ENCODE measurements at regions not wholly inside any gene's neighbourhood (a gene's known extent, or its start where the extent isn't known, plus 50 kb on each side); places are given as distances from the start of the nearest gene placed in this dataset.
"Not testable (repeated sequence)": the region's sequence is repeated elsewhere in the genome, so short reads cannot be mapped to it uniquely, and the experiment has no call there.

- no peak for DNase-seq
Observed at GRCh38 chr9:31839273-31839672, 545.2 kb upstream of the ACO1 start.

- DNase-seq = no peak
Observed at GRCh38 chr9:31840702-31841101, 543.7 kb upstream of the ACO1 start.

DNA sequence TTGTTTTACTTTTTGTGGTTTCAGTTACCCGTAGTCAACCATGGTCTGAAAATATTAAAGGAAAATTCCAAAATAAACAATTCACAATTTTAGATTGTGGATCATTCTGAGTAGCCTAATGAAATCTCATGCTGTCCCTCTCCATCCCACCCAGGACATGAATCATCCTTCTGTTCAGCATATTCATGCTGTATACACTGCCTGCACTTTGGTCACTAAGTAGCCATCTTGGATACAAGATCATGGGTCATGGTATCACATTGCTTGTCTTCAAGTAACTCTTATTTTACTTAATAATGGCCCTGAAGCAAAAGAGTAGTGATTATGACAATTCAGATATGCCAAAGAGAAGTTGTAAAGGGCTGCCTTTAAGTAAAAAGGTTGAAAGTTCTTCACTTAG lies 536.5 kb upstream of the ACO1 start:
- DNase-seq = no peak

GRCh38 chr9:31848505-31849285 lies 535.7 kb upstream of the ACO1 start:
- DNase-seq = no peak

DNA sequence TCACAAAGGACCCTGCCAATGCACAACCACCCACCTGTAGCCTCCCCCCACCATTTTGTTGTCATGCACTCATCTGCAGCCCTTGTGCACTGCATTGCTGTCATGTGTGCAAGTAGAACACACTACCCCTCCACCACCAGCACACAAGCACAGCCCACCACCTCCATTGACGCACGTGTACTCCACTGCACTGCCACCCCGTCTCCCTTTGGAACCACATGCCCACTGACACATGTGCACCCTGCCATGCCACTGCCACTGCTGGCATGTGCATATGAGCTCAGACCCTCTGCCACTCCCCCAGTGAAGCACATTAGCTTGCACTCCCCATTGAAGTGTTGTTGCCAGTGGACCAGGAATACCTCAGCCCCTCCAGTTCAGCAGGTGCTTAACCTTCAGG lies 530.3 kb upstream of the ACO1 start:
- no peak for DNase-seq

- no peak for DNase-seq
Observed at GRCh38 chr9:31868830-31869229, 515.6 kb upstream of the ACO1 start.

DNA sequence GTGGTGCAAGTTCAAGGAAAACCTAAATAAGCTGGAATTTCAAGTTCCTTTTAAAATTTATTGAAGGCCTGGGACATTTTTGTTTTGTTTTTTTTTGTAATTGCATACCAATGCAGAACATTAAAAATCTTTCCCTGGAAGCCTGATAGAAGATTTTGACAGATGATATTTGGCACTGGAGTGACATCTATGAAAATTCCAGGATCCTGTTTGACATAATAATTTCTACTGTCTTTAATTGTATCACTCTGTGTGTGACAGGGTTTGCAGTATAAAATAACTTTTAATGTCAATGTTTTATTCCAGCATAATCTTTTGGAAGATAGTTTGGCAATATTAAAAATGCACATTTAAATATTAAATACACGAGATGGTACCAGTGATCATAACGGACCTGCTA lies 514.2 kb upstream of the ACO1 start:
- no peak for DNase-seq

GRCh38 chr9:31873722-31874121 lies 510.7 kb upstream of the ACO1 start:
- no peak for DNase-seq

DNA sequence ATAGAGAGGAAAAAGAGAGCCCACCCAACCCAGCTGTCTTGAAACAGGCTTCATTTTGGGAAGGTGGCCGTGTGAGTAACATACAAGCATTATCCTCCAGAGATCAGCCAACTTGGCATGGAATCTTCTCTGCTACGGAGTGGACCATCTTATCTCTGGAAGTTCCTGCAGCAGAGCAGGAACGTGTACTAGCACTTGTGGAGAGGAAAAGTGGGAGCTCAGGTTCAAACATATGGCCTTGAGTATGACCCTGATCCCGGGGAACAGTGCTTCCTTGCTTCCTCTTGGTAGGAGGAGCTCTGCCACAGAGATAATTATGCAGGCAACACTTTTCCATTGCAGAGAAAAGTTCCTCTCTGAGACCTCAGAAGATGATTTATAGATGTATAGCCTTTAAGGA lies 490.4 kb upstream of the ACO1 start:
- DNase-seq = no peak

- DNase-seq = no peak
Observed at GRCh38 chr9:31908158-31908890, 476.1 kb upstream of the ACO1 start.

- DNase-seq = no peak
Observed at GRCh38 chr9:31908891-31909480, 475.5 kb upstream of the ACO1 start.

GRCh38 chr9:31912636-31913035 lies 471.8 kb upstream of the ACO1 start:
- no peak for DNase-seq

- no peak for DNase-seq
Observed at GRCh38 chr9:31916591-31917241, 467.7 kb upstream of the ACO1 start.

- not testable (repeated sequence) for DNase-seq
Observed at GRCh38 chr9:31937737-31938136, 446.7 kb upstream of the ACO1 start.

GRCh38 chr9:31950756-31951155 lies 433.7 kb upstream of the ACO1 start:
- no peak for DNase-seq

DNA sequence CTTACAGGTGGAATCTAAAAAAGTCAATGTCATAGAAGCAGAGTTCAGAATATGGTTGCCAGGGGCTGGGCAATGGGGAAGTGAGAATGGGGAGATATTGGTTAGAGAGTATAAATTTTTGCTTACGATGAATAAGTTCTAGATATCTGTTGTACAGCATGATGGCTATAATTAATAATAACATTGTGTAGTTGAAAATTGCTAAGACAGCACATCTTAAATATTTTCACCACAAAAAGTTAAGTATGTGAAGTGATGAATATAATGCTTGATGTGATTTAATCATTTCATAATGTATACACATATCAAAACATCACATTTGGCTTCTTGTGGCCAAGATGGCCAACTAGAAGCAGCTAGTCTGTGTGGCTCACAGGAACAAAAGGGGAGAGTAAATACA lies 425.9 kb upstream of the ACO1 start:
- DNase-seq = no peak

- DNase-seq = no peak
Observed at GRCh38 chr9:31969552-31969951, 414.9 kb upstream of the ACO1 start.

DNA sequence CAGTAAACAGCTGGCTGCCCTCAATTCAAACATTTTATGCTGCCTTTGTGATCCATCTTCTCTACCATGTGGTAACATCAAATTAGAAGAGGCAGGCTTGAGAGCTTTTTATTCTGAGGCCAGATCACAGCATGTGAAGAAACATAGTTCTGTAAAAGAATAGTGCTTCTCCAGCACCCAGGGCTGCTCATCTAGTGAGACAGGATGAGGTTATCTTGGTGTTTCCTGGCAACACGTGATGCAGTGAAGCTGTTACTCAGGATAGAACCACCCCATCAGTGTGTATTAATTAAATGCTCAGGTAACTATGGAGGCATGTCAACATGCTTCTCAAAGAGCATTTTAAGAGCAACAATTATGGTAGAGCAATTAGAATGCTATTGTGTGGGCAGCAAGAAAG lies 400.5 kb upstream of the ACO1 start:
- no peak for DNase-seq

- DNase-seq = no peak
Observed at GRCh38 chr9:31996331-31996730, 388.1 kb upstream of the ACO1 start.

- DNase-seq = no peak
Observed at GRCh38 chr9:32004431-32005076, 379.9 kb upstream of the ACO1 start.

DNA sequence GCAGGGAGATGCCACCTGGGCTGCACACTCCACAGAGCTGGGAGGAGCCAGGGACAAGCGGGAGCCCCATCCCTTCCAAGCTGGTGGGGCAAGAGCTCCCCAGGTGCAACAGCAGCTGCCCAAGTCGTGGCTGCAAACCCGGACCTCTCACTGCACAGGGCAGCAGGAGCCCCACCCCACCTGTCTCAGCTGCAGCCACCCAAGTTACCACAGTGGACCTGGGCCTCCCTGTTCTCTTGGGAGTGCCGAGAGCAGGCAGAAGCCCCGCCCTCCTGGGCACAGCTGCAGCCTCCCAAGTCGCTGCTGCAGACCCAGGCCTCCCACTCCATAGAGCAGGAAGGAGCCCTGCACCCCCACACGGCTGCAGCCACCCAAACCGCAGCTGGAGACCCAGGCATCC lies 374.1 kb upstream of the ACO1 start:
- DNase-seq = no peak

GRCh38 chr9:32011049-32011448 lies 373.4 kb upstream of the ACO1 start:
- DNase-seq = no peak

- DNase-seq = no peak
Observed at GRCh38 chr9:32015795-32016194, 368.6 kb upstream of the ACO1 start.
